G401 (cell line): ENCODE measurements at regions not wholly inside any gene's neighbourhood (a gene's known extent, or its start where the extent isn't known, plus 50 kb on each side); places are given as distances from the start of the nearest gene placed in this dataset.

Experiments
- DNase-seq: peaks from one replicate; pipeline ENCODE4 v3.0.0-alpha.2; 2015; ENCODE audit warnings: low spot score
- in situ Hi-C: cut with HindIII; loops from 2 replicates; pipeline ENCODE4 v1.10.0; 2016; ENCODE audit warnings: low sequenced_read_pairs, mixed read lengths

DNA sequence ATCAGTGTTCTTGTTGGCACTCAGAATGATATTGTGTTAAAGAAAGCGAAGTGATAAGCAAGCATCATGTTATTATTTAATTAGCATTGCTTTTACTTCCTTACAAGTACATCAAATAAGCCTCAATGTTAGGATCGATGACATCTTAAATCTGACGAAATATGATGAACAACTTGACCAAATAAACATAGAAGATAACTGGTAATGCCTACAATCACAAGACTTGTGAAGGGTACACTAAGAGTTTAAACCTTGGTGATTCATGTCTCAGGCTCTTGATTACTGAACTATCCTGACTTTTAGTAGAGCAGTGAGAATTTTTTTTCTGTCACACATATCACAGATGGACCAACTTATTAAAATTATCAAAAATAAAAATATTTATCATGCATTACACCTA lies 500.8 kb upstream of the ZEB2 start:
- in situ Hi-C loops, result no loop called here
- no peak for DNase-seq

DNA sequence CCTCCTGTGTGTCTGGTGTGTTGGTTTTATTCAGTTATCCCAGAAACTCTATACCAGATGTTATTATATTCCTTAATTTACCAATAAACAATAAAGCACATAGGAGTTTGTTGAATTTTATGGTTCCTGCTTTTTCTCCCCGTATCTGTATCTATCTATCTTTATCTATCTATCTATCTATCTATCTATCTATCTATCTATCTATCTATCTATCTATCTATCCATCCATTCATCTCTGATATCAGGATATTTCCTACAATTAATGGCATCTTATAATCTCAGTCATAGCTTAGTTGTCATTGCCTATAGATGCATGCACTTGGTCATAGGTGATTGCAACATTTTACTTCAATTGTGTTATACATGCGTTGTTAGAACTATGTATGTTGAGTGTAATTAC lies 500.2 kb upstream of the ZEB2 start:
- in situ Hi-C loops, result no loop called here
- no peak for DNase-seq

DNA sequence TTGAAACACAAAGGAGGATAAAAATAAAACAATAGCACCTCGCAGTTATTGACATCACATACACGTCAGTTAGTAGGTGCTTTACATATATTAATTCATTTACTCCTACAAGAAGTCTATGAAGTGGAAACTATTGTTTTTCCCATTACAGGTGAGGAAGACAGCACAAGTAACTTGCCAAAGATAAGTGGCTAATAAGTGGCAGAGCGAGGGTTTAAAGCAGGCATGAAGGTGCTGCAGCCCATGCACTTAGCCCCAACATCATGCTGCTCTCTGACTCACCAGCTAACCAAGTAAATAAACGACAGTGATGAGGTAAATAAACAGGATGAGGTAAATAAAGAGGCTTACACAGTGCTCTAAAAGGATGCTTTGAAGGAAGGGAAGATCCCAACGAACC lies 498.6 kb upstream of the ZEB2 start:
- in situ Hi-C loops, result no loop called here
- no peak for DNase-seq

DNA sequence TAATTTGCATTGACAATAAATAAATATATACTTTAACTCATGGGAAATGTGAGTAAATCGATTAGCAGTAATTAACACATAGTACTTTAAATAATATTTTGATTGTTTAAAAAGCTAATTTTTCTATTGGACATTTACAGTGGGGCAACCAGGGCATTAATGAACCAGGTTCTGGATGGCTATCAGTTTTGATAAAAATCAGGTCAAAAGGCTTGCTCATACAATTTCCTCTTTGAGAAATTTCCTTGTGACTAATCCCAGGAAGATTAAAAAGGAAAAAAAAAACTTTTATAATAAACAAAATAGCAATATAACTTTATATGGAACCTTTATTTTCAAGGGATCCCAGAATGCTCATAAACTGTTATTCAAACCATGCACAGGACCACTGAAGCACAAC lies 497.2 kb upstream of the ZEB2 start:
- DNase-seq, result no peak
- in situ Hi-C loops, result no loop called here

DNA sequence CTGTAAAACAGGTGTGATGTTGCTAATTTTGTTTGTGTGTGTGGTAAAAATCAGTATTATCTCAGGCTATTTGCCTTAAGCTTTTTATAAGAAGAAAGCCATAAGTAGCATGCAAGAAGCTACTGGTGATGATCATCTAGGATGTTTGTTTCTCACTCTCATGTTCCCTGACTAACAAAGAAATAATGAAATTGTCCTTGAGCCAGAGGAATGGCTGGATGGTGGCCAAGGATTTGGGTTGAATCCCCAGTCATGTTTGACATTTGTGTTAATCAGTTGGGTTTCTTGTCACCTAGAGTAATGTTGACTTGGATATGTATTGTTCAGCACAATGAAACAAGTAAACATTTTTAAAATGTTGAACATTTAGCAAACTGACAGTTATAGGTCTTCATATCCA lies 496.8 kb upstream of the ZEB2 start:
- in situ Hi-C loops, result no loop called here
- no peak for DNase-seq

DNA sequence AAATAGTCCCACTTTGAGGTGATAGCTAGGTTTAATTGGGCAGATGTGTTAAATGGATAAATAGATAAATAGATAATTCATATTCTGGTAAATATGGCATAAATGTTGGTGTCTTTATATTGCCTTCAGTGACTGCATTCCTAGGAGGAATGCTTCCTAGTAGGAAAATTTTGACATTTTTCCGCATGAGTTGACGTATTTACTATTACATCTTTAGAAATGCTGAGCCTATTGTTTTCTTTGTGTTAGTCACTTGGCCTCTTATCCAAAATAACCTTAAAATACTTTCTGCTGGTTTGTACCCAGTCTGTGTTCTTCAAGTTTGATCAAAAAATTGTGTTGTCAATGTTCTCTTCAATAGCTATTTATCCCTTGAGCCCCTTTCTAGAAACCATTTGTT lies 495.6 kb upstream of the ZEB2 start:
- in situ Hi-C loops, result no loop called here
- DNase-seq, result no peak

DNA sequence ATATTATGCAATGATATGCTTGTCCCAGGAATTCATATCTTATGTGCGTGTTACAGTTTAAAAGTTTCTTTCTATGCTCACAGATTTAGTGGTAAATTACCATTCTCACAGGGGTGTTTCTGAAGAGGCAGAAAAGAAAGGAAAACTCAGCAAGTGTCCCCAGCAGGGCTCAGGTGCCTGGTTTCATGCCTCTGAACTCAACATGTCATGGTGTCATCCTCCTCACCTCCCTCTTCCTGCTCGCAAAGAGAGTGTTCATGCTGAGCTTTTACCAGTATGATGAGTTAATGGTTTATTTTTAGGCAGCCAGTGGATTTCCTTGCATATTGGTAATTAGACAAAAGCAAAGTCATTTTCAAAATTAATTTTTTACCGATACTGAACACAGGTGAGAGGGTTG lies 492.9 kb upstream of the ZEB2 start:
- DNase-seq, result no peak
- in situ Hi-C loops, result no loop called here

DNA sequence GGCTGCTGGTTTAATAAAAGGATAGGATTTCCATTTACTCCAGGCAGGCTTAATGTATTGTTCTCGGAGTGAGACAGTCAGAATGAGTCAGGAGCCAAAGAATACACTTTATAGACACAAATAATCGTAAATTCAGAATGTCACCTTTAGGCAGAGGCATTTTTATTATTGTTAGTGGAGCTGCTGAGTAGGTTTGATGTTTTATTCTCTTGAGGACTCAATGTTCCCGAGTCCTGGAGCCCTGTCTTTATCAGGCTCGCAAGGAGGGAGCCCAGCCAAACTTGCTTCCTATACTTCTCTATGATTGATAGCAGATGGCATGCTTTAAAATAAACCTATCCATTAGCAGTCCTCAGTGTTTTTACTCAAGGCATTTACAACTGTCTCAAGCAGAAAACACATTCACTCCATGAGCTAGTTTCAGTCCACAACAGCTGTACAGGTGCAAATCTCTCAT lies 492.3 kb upstream of the ZEB2 start:
- DNase-seq, result no peak

DNA sequence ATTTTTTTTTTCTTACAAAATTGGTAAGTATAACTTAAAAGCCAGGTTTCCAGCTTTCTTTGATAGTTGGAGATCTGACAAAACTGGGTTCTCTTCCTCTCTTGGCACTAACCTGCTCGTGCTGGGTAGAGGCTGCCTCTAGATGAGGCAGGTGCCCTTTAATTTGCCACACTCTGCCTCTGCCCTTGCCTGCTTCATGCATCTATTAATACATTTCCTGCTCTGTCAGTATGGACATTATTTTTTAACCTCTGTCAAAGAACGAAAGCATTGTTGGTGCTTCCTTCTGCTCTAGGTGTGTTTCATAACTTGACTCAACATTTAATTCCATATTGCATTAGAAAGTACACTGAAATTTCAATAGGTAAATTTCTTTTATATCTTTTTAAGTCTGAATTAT lies 490.7 kb upstream of the ZEB2 start:
- no peak for DNase-seq

More for the DNA sequence above, 492.3 kb upstream of the ZEB2 start:
- in situ Hi-C loops, result no loop called here

DNA sequence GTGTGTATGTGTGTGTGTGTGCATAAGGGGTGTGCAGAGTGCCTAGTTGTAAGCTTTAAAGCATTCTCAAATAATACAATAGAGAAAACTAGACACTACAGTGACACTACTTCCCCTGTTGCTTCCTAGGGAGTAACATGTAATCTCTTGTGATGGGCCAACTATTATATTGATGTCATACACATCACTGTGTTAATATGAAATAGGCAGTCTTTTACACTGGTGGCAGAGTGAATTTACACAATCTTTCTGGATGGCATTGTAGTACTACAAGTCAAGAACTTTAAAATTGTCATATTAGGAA lies 488.0 kb upstream of the ZEB2 start:
- DNase-seq, result no peak
- in situ Hi-C loops, result no loop called here

More for the DNA sequence above, 490.7 kb upstream of the ZEB2 start:
- in situ Hi-C loops, result no loop called here

DNA sequence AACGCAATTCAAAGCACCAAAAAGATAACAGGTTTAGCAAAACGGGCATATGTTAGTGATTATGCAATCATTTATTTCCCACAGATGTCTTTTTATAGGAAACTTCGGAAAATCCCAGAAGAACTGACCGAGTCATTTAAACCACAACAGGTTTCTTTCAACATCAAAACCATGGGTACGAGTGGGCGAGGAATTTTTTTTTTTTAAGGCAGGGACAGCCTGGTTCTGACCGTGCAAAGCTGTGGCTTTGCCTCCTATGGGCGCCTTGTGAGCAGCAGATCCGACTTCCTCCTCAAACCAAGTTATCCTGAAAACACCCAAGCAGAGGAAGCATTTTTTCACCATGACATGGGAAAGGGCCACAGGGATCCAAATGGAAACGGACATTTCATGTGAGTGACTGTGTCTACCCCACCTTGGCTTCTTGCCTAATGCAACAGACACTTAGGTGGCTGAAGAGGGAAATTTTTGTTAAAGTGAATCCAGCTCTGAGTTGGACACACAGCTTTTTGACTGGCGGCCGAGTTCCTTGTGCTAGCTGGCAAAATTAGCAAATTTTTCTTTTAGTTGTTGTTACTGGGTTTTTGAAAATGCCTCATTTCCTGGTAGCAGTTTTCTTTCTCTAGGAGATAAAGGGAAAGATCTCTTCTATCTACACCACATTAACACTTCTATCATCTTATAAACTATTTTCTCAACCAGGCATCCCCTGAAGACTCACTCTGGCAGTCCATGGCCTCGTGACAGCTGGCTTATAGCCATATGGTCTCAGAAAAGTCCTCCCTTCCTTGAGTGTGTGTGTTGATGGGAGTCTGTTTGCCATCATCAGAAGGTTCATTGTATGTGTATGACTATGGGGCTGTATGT lies 487.4 kb upstream of the ZEB2 start:
- in situ Hi-C loops, result no loop called here
- DNase-seq, result no peak

DNA sequence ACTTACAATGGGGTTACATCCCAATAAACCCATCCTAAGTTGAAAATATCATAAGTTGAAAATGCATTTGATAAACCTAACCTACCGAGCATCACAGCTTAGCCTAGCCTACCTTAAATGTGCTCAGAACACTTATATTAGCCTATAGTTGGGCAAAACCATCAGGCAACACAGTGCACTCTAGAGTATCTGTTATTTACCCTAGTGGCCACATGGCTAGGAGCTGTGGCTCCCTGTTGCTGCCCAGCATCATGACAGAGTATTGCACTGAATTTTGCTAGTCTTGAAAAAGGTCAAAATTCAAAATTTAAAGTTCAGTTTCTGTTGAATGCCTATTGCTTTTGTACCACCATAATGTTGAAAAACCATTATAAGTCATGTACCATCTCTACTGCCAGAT lies 482.7 kb upstream of the ZEB2 start:
- in situ Hi-C loops, result no loop called here
- DNase-seq, result no peak

DNA sequence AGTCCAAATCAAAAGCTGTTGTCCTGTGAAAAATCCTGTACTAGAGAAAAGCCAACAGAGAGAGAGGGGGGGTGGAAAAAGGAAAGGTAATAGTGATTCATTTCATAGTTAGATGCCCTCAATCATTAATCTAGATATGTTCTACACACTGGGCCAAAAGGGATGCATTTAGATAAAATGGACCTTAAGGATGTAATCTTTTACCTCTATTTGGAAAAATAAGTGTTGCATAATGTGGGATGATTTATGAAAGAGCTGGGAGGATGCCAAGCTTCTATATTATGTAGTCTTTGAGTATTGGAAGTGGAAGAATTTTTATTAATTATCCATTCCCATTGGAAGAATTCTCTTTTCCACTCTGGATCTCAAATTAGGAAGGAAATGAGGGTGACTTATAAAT lies 480.5 kb upstream of the ZEB2 start:
- in situ Hi-C loops, result no loop called here
- DNase-seq, result no peak

DNA sequence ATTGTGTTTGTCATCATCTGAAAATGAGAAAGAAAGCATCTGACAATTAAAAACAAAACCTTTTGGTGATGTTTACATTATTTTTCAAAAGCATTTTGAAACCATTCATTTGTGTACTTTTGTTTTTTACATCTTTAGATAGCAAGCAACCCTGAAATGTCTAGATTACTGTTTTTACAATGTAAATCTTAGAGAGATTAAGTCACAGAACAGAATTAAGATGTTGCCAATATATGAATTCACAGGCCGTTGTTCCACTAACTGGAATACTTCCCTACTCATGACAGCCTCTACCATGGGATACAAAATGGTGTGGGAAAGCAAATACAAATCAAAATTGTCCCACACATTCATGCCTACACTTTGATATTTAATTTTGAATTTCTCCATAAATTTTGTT lies 480.0 kb upstream of the ZEB2 start:
- DNase-seq, result no peak
- in situ Hi-C loops, result no loop called here

DNA sequence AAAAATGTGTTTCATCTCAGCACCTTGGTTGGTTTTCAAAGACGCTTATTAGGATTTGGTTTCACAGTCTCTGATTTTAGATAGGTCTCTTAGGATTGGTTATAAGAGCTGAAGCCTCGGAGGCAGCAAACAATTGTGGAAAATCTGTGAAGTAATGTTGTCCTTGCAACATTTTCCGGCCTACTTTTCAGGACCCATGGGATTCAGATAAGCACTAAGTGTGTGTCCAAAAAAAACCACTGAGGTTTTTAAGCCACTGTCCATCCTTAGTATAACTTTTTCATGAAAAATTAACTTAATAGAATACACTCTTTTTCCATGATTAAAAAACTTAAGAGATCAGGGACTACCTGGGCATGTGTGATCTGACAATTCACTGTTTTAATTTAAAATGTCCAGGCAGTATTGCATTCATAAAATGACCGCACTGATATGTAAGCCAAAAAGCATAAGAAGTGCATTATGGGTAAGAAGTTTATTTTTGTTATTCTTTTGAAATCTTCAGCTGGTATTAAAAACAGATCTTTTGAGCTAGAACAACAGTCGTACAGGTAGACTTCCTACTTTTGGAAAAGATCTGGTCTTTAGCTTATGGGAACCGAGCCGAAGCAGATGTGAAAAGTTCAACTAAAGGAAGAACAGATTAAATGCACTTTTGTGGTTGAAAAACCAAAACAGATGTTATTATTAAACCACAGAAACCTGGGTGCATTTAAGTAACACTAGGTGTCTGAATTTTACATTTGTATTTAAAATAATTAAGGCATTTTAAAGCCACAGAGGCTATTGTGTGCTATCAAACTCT lies 479.4 kb upstream of the ZEB2 start:
- no peak for DNase-seq
- in situ Hi-C loops, result no loop called here

DNA sequence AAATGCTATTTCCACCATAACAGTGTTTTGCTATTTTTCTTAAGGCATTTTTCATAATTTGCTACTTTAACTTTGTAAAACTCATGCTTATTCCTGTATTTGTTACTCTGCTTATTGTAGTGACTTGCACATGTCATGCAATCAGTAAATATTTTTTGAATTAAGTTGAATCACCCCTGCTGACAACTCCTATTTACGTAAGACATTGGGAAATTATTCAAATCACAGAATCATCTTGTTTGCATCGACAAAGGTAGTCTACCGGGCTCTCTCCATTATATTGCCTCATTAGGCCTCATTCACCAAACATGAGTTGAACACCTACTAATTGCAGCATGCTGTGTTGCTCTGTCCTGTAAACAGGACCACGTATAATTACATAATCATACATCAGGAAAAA lies 478.5 kb upstream of the ZEB2 start:
- DNase-seq, result no peak
- in situ Hi-C loops, result no loop called here

DNA sequence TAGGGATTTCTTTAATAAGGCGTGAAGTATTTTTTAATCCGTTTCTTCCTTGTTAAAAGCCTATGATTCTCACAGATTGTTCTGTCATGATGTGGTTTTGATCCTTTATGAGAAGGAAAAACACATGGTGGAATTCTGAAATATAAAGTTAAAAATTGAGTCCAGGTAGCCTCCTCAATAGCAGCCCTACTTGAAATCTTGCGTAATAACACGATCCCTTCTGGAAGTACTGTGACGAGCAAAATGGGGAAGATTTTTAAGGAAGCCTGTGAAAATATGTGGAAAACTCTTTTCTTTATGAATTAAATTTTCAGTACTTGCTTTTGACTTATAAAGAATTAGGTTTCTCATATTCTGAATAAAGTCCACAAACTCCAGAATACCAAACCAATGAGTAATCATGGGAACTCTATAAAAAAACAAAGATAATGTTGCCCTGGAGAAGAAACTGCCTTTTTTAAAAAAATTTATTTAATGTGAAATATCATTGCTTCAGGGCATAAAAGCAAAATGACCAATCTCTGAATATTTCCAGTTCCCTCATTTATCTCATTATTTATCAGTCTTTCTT lies 476.4 kb upstream of the ZEB2 start:
- no peak for DNase-seq
- in situ Hi-C loops, result no loop called here

DNA sequence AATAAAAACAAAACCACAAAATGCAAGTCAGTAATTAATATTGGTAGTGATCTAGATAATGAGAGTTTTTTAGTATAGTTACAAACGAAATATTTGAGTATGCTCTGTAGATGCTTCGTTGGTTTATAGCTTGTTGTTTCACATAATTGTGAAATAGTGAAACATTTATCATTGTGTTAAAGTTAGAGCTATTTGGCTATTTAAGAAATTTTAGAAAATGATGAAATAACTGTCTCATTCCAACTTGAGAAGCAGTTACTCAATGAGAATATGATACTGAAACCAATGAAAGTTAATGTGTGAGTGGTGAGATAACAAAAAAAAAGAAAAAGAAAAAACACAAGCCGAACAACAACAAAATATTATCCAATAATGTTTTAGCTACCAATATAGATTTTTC lies 475.6 kb upstream of the ZEB2 start:
- in situ Hi-C loops, result no loop called here
- DNase-seq, result no peak

DNA sequence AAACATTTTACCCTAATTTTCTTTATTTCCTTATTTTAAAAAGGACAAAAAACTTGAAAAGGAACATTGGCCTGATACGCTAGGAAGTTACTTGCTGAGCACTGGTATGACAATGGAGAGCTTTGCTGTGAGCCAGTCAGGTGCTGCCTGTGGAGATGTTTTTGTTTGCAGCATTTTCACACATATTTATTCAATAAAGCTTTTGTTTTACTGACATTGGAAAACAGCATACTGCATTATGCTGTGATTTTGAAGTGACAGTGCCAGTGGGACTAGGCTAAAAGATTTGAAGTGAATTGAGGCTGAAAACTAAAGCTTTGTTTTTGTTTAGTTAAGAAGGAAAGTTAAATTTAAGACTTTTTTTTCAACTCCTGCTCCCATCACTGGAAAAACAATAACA lies 470.7 kb upstream of the ZEB2 start:
- in situ Hi-C loops, result no loop called here
- DNase-seq, result no peak

DNA sequence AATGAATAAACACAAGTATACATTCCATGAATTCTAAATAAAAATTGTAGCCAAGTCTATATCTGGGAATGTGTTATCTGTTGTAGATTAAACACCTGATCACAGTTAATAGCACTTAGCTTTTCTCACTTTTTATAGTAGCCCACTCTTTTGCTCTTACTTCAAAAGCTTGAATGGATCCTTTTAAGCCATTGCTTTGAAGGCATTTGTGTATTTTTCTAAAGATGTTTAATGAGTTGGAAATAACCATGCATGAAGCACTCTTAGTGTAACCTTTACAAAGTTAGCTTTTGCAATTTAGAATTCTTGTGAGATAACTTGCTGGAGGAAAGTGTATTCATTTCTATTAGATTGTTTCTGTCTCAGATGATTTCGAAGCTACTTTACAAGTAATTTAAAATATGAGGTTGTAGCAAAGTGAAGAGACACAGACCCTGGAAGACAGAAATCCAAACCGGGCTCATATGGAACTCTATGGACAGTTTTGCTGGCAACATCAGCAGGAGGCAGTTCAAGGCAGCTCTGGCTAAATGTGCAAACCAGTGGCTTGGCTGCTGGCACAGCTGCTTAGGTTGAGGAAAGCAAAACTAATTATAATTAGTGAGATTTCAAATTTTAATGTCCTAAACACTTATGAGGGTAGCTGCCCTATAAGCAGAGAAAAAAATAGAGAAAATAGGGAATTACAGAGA lies 469.8 kb upstream of the ZEB2 start:
- DNase-seq, result no peak
- in situ Hi-C loops, result no loop called here
